Activated CD8-positive, alpha-beta memory T cell treated with anti-CD3 and anti-CD28 coated beads, Interleukin-2, amount 50 U/mL, for 48 hours (primary cell): ENCODE measurements at regions not wholly inside any gene's neighbourhood (a gene's known extent, or its start where the extent isn't known, plus 50 kb on each side); places are given as distances from the start of the nearest gene placed in this dataset.

Experiments used
- DNase-seq: peaks from one replicate; pipeline ENCODE4 v3.0.0-alpha.2; 2020

DNA sequence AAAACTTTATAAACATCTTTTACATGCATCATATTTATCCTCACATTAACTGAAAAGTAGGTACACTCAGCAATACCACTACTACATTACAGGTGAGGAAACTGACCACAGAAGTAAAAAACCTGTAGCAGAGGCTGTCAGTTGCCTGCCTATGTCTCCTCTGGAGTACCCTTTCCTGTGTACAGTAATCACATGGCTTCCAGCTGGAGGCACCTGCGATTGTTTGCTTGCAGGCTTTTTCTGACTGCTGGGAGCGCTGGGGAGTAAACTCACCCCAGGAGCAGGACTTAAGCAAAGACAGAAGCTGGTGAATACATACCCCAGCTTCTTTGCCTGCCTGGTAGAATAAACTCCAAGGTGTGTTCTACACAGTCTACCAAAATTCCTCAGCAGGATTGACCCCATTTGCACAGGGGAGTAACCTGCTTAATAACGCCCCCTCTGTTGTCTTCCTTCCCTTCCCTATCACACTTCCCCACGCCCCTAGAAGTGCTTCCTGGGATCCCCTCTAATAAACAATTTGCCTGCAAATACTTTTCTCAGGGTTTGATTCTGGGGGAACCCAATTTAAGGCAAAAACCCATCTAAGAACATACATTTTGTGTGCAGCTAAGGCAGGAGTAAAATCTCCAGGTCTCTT is 138.9 kb downstream of the PTH2R start:
- DNase-seq = no peak

DNA sequence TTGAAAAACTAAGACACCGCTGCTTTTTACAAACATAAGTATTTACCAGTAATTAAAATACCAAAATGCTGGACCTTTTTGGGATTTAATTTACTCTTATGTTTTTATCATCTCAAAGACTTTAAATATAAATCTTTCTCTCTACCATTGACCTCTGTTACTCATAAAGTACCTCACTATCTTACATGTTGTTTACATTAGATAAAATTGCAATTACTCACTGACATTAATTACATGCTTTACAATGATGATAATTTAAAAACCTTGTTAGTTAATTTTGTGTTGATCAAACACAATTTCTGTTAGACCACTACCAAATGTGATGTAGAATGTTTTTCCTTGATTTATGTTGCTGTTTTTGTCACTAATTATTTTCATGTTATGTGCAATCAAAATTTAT is 139.5 kb downstream of the PTH2R start:
- DNase-seq = no peak

DNA sequence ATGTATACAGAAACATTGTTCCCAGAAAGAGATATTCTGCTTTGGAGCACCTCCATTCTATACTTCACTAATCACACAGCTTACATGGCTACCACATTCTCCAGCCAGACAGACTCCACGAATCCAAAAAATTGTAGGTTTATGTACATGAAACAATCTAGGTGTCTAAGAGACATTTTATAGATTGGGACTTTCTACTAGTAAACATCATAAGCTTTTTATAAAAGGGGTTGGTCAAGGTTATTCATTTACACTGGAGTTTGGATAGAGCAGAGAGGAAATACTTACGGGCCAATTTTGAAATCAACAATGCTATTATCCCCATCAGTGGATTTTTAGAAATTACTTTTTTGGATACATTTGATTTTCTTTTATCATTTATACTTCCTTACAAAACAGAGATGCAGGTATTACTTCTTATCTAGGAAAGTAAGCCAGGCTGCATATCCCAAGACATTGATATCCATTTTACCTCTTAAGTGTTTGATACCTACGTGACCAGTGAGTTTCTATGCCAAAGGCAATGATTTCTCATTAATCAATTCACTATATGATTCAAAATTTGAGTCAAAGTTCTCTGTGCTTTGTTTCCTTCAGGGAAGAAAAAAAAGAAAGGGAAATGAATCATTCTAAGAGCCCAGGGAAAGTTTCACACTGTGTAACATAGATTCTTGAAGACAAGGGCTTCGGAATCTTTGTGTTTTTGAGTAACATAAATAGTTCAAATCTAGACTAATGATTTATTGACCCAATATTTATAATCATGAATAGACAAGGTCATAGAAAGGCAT is 140.5 kb downstream of the PTH2R start:
- no peak for DNase-seq

DNA sequence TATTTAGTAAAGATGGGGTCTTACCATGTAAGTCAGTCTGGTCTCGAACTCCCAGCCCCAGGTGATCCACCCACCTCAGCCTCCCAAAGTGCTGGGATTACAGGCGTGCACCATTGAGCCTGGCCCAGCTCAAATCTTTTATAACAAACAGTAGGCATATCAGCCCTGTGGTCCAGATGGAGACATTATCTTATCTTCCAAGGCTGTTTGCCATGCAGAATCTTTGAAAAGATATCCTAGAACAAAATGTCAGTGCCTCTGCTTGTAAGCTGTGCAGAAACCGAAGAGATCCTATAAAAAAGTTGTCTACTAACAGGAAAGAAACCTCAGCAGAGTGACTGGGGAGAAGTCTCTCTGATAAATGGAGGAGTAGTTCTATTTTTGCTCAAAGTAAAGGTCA is 142.1 kb downstream of the PTH2R start:
- DNase-seq = no peak

DNA sequence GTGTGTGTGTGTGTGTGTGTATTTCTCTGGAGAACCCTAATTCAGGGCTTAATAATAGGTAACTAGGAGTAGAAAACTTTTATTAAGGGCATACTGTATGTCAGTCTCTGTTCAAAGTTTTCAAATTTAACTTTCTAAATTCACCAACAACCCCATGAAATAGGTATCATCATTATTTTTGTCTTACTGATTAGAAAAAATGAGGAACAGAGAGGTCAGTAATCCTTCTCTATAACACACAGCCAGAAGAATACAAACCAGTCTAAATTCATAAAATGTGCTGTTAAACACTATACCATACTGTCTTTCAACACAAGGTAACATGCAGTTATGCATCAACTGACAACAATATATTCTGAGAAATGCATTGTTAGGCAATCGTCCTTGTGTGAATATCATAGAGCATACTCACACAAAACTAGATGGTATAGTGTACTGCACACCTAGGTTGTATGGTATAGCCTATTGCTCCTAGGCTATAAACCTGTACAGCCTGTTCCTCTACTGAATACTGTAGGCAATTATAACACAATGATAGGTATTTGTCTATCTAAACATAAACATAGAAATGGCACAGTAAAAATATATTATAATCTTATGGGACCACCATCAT is 143.1 kb downstream of the PTH2R start:
- no peak for DNase-seq

DNA sequence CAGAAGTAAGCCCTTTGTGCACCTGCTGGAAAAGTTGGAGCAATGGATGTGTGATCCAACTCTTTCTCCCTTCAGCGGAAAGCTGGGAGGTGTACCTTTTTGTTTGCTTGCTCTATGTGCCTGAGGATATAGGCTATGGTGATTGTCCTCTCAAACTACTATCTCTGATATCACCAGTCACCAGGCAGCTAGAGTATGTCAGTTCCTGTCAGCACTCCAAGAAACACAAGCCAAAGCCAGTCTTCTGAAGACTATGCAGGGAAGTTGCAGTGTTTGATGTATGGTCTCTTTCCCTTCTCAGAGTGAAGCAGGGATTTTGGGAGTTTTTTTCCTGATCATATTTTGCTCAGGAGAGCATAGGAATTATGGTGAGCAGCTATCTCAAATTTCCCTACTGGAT is 146.4 kb downstream of the PTH2R start:
- no peak for DNase-seq

DNA sequence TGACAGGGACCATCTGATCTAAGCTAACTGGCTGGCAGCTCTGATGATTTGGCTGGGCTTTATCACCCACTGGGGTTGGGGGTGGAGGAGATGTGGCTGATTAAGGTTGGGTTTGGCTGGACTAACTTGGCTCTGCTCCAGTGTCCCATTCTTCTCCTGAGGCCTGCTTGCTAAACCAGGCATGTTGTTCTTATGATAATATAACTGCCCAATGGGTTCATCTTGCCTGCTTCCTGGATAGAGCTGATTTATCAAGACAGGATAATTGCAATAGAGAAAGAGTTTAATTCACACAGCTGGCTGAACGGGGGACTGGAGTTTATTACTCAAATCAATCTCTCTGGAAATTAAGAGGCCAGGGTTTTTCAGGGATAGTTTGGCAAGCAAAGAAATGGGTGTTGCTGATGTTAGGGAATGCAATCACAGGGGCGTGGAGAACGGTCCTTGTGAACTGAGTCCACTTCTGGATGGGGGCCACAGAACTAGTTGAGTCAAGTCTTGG is 150.4 kb downstream of the PTH2R start:
- no peak for DNase-seq

DNA sequence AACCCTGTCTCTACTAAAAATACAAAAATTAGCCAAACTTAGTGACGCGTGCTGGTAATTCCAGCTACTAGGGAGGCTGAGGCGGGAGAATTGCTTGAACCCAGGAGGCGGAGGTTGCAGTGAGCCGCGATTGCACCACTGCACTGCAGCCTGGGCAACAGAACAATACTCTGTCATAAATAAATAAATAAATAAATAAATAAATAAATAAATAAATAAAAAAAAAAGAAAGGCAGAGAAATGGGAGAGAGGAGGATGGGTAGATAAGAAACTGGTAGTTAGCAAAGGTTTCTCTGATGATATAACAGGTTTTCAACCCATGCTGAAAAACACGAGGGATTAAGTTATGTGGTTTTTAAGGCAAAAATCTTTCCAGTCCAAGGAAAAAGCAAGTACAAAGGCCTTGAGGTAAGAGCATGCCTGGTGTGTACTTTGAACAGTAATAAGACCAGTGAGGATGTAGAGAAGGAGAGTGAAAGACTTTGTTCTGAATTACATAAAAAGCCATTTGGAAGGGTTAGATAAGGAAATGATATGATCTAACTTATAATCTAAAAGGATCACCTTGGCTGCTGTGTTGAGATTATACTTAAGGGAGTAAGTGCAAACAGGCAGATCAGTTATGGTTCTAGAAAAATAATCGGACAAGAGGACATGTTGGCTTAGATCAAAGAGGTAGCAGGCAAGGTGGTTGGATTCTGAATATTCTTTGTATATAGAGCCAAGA is 159.3 kb downstream of the PTH2R start:
- DNase-seq = no peak

DNA sequence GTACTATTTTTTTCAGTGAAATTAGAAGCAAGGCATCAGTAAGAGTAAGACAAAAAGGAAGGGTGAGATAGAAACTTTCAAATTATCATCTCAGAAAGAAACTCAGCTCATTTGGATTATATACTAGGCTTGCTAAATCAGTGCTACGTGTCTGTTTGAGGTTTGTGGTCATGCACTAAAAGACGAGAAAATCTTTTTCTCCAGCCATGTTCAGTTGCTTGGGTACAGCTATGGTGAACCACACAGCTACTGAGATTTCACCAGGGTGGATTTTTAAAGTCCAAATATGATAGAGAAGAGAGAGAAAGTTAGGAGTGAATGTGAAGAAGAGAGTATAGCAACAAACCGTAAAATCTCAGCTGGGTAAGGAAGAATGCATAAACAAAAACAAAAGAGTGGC is 161.6 kb downstream of the PTH2R start:
- DNase-seq = no peak

DNA sequence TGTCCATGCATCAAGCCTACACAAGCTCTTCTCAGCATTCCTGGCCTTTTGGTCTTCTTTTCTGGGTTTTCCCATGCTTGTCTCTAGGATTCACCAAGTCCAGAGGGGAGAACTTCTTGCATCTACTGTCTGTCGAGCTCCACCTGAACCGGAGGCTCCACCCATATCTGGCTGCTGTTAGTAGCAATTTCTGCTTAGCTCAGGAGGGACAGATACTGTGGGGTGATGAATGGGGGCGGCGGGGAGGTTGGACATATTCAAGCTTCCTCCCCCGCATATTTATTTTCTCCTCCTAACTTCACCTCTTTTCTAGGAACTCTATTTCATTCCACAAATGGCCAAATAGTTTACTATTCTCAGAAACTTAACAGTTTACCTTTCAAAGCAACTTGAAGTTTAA is 163.5 kb downstream of the PTH2R start:
- DNase-seq = no peak

DNA sequence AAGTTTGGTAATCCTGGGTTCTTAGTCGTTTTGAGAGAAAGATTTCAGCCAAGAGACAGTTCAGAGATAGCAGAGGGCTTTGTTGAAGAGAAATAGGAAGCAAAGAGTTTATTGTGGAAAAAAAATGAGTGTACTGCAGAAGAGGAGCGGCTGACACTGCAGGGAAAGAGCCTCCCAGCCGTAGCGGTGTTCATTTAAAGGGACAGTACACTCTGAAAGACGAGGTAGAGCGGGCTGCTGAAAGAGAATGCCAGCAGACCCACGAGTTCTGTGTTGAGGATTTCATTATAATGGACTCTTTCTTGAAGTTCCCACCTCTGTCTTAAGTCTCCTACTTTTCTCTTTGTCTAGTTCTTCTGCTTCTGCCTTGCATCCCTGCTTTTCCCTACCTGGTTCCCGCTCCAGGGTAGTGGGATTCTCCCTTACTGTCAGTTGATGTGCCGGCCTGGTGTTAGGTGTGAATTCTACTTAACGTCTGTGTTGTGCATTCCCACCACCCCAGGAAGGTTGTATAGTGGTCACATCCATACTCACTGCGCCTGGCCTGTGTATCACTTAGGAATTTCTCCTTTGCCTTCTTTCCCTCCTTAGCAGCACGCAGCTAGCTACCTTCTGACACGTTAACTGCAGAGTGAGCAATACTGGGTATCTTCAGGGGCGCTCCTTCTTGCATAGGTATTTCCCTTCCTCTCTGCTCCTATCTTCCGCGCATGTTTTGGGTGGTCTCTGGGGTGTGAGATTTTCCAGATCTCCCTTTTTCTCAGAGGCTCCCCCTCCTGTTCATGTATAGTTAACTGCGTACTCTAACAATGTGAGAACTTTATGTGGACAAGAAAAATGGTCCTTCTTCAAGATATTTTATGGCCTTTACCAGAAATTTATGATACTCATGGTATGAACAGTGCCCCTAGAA is 164.5 kb downstream of the PTH2R start:
- no peak for DNase-seq

DNA sequence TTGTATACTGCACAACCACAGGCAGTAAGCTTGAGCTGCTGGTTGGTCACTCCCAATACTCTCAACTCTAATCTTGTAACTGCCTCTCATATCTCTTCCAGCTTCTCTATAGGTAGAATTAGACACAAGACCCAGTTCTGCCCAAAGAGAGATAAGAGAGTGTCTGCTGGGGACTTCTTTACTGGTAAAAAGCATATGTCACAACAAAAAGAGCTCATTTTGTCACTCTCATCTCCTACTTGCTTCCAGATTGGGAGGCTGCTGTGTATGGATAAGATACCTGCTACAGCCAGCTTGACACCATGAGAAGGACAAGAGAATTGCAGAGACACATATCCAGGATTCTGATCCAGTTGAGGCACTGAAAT is 165.2 kb downstream of the PTH2R start:
- DNase-seq = no peak

DNA sequence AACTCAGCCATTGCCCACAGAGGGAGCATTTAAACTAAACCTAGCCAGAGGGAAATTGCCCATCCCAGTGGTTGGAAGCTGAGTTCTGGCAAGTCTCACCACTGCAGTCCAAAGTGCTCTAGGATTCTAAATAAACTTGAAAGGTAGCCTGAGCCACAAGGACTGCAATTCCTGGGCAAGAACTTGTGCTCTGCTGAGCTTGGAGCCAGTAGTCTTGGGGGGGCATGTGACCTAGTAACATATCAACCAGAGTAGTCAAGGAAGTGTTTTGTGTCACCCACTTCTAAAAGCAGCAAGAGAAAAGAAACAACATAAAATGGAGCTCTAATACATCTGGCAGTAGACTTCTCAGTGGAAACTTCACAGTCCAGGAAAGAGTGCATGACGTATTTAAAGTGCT is 167.0 kb downstream of the PTH2R start:
- DNase-seq = no peak

DNA sequence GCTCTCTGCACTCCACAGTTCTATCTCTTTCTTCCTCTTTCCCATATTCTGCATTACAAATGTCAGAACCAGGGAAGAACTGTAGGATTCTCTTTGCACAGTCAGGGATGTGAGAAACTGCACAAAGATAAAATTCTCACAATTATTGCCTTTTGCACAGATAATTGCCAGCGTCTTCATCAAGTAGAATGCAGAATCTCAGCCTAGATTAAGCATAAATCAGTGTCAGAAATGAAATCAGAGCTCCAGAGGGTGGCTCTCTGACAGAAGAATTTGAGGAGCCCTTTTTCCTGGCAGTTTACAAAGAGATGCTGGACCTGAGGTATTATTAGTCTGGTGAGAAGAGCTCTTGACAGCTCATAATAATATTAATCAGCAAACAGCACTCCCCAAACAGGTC is 173.1 kb downstream of the PTH2R start:
- DNase-seq = no peak

DNA sequence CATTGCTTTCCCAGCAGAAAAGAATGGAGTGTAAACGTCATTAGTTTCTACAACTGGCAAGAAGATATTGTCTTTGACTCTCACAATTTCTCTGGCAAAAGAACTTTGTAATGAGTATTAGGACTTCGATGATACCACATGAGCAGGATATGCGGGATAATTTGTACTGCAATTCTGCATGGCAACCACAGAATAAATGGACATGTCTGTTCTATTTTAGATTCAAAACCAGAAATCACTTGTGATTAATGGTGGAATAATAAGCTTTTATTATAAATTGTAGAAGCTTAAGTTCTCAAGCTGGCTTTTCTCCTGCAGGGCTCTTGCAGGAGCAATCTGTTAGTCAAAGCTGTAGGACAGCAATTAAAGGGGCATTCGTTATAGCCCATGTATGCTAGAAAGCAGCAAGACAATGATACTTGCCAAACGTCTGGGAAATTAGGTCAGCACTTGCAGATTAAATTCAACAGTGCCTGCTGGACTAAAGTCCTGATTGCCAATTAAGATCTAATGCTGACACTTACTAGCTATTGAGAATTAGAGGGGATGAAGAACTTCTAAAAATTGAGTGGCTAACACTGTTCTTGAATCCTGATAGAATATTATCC is 177.9 kb downstream of the PTH2R start:
- DNase-seq = no peak

DNA sequence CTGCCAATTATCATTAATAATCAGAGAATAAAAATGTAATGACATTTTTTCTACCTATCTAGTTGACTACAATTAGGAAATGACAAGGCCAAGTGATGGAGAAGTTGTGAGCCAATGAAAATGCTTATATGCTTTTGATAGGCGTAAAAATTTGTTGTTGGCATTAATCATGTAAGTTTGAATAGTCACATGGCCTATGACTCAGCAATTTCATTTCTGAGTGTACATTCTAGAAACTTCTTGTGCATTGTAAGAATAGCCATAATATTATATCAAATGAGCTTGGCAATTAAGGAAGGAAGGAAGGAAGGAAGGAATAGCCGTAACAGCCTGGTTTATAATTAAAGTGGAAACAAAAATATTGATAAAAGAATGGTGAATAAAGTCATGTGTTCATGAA is 179.9 kb downstream of the PTH2R start:
- DNase-seq = no peak

DNA sequence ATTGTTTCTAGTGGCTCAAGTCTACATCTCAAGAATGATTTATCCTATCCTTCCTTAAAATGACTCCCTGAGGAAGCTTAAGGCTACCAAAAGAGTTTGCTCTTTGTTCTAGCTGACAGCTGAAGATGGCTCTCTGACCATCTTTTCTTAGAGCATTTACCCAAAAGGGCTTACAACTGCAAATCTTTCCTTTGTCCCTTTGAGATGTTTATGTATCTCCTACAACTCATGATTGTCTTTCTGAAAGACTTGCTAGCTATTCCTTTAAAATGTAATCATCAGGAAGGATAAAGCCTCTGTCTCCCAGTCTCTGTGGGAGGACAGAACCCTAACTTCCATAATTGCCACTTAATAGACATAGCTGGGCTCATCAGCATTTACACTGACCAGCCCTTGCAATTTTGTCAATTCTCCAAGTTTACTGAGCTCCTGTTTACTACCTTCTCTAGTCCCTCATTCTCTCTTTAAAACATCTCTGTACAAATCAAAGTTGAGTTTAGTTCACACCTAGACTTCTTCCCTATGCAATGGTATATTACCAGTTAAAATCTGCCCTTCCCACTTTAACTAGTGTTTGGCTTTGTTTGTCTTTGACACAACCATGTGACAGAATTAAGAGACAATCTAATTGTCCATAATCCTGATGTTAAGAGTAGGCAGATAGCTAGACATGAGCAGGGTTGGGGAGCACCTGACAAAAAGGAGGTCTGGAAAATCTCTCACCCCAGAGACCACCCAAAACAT is 188.2 kb downstream of the PTH2R start:
- DNase-seq = no peak

DNA sequence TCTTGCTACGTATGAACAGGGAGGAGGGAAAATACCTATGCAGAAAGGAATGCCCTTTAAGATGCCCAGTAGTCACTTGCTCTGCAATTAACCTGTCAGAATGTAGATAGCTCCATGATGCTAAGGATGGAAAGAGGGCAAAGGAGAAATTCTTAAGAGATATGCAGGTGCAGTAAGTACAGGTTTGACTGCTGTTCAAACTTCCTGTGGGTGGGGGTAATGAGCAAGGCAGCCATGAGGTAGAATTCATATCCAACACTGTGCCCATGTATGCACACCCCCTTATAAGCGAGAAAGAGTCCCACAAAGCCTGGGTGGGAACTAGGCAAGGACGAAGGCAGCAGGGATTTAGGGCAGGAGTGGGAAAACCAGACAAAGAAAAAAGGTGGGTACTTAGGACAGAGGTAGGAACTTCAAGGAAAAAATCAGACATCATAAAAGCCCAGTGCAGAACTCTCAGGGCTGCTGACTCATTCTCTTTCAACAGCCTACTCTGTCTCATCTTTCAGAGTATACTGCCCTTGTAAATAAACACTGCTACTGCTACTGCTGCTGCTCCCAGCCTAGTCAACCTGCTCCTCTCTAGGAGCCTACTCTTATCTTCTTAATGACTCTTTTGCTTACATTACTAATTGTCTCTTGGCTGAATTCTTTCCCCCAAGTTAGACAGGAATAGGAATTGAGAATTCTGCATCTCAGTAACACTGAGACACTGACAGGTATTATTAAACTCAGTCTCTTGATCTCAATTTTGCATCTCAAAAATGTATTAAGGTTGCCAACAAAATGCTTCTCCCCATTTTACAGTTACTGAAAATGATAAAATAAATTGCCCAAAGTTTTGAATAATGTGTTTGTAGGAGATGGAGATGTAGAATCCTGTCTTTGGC is 189.0 kb downstream of the PTH2R start:
- no peak for DNase-seq

DNA sequence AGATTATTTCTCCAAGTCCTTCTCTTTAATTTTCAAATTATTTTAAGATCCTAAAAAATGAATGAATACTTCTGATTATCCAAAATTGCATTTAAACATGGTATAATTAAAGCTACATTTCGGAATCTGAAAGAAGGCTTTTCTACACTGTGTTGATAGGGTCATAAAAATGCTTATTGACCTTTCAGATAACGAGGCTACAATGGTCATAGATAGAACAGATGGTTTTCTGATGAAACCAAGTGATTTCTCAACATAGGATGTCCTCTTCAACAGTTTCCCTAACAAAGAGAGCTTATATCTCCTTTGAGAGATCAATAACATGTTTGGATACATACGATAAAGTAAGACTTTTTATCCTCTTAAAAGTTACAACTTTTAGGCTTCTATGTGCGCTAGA is 201.1 kb downstream of the PTH2R start:
- no peak for DNase-seq
